NT2/D1 (cell line): ENCODE measurements at regions not wholly inside any gene's neighbourhood (a gene's known extent, or its start where the extent isn't known, plus 50 kb on each side); places are given as distances from the start of the nearest gene placed in this dataset.
"Not testable (repeated sequence)": the region's sequence is repeated elsewhere in the genome, so short reads cannot be mapped to it uniquely, and the experiment has no call there.

ENCODE experiments used
- DNase-seq: peaks from one replicate; pipeline ENCODE4 v3.0.0-alpha.2; 2011; ENCODE audit warnings: low read depth, low spot score
- H3K27me3 ChIP-seq: 2 replicates; pipeline ENCODE4 v1.6.0; 2011; ENCODE audit warnings: mild to moderate bottlenecking; ENCODE audit not compliant: insufficient read length, insufficient read depth
- H3K36me3 ChIP-seq: 2 replicates; pipeline ENCODE4 v1.6.1; 2011; ENCODE audit warnings: mild to moderate bottlenecking, low read length, mixed read lengths; ENCODE audit not compliant: insufficient read depth, insufficient read length
- H3K4me1 ChIP-seq: 2 replicates; pipeline ENCODE4 v1.5.1; 2011; ENCODE audit not compliant: insufficient read depth, insufficient read length
- H3K4me3 ChIP-seq: 2 replicates; pipeline ENCODE4 v1.5.1; 2011; ENCODE audit warnings: low read depth; ENCODE audit not compliant: insufficient read length
- H3K9ac ChIP-seq: 2 replicates; pipeline ENCODE4 v1.6.0; 2011; ENCODE audit warnings: low read depth; ENCODE audit not compliant: insufficient read length
- H3K9me3 ChIP-seq: 2 replicates; pipeline ENCODE4 v1.5.1; 2011; ENCODE audit warnings: mild to moderate bottlenecking, low read length; ENCODE audit not compliant: insufficient read depth
- SUZ12 ChIP-seq: IDR thresholded peaks from 2 replicates; pipeline ENCODE4 v1.6.1; 2011; ENCODE audit not compliant: insufficient read length, insufficient read depth; ENCODE audit errors: extremely low read depth
- YY1 ChIP-seq: IDR thresholded peaks from 2 replicates; pipeline ENCODE4 v1.6.1; 2011; ENCODE audit not compliant: insufficient read length, insufficient read depth
- ZNF274 ChIP-seq: IDR thresholded peaks from 2 replicates; pipeline ENCODE4 v1.6.1; 2011; ENCODE audit warnings: mild to moderate bottlenecking, low read depth, low read length

GRCh38 chr1:108314815-108315214, 70.9 kb upstream of the NBPF4 start:
- TF ChIP-seq ZNF274 (no peak), SUZ12 (no peak), YY1 (no peak)
- no peaks in the 10 kb centered on the region for H3K9me3 ChIP-seq
- H3K4me3 ChIP-seq: no peak overlapping the region
- H3K27me3 ChIP-seq: no peaks in the 10 kb centered on the region
- H3K9ac ChIP-seq: no peak overlapping the region
- H3K36me3 ChIP-seq: no peaks in the 10 kb centered on the region
- H3K4me1 ChIP-seq: no peaks in the 10 kb centered on the region
- no peak for DNase-seq

GRCh38 chr1:108316545-108316944, 72.7 kb upstream of the NBPF4 start:
- no peak for TF ChIP-seq ZNF274
- no peak for TF ChIP-seq YY1
- no peak for TF ChIP-seq SUZ12
- H3K4me1 ChIP-seq: no peaks in the 10 kb centered on the region
- no peak overlapping the region for H3K4me3 ChIP-seq
- H3K9ac ChIP-seq: no peak overlapping the region
- H3K27me3 ChIP-seq: no peaks in the 10 kb centered on the region
- H3K9me3 ChIP-seq: no peaks in the 10 kb centered on the region
- H3K36me3 ChIP-seq: no peaks in the 10 kb centered on the region
- peak; percentile 3 for DNase-seq

- Histone ChIP-seq H3K9me3 (no peaks in the 10 kb centered on the region), H3K4me1 (no peaks in the 10 kb centered on the region), H3K27me3 (no peaks in the 10 kb centered on the region), H3K9ac (no peak overlapping the region), H3K36me3 (no peaks in the 10 kb centered on the region), H3K4me3 (no peak overlapping the region)
- DNase-seq: no peak
- TF ChIP-seq YY1 (no peak), ZNF274 (no peak), SUZ12 (no peak)
These were observed 77.0 kb upstream of the NBPF4 start for GRCh38 chr1:108320849-108321248.

- H3K9me3 ChIP-seq, H3K4me1 ChIP-seq, H3K4me3 ChIP-seq, H3K9ac ChIP-seq, DNase-seq, H3K36me3 ChIP-seq, H3K27me3 ChIP-seq: not testable (repeated sequence)
These were observed 81.5 kb upstream of the NBPF4 start for GRCh38 chr1:108325338-108325737.

GRCh38 chr1:108327534-108328466, 83.9 kb upstream of the NBPF4 start:
- peak; percentile 18 for DNase-seq
- Histone ChIP-seq H3K36me3 (no peaks in the 10 kb centered on the region), H3K9ac (no peak overlapping the region), H3K4me1 (no peaks in the 10 kb centered on the region), H3K27me3 (no peaks in the 10 kb centered on the region), H3K4me3 (no peak overlapping the region), H3K9me3 (no peaks in the 10 kb centered on the region)
- TF ChIP-seq YY1: no peak
- no peak for TF ChIP-seq ZNF274
- TF ChIP-seq SUZ12: no peak

GRCh38 chr1:108345776-108346531, 102.1 kb upstream of the NBPF4 start:
- DNase-seq: no peak
- H3K9ac ChIP-seq: no peak overlapping the region
- H3K9me3 ChIP-seq: no peaks in the 10 kb centered on the region; the same call in 1 of the 2 replicates
- no peaks in the 10 kb centered on the region for H3K36me3 ChIP-seq
- no peaks in the 10 kb centered on the region for H3K27me3 ChIP-seq
- no peak overlapping the region for H3K4me3 ChIP-seq
- TF ChIP-seq ZNF274: no peak
- no peaks in the 10 kb centered on the region for H3K4me1 ChIP-seq

- no peaks in the 10 kb centered on the region for H3K36me3 ChIP-seq
- no peak for DNase-seq
- no peak overlapping the region for H3K9ac ChIP-seq
- no peaks in the 10 kb centered on the region for H3K9me3 ChIP-seq
- H3K27me3 ChIP-seq: no peaks in the 10 kb centered on the region
- no peaks in the 10 kb centered on the region for H3K4me1 ChIP-seq
- no peak overlapping the region for H3K4me3 ChIP-seq
- no peak for TF ChIP-seq SUZ12
- no peak for TF ChIP-seq YY1
- TF ChIP-seq ZNF274: no peak
These were observed 92.3 kb upstream of the NBPF6 start for GRCh38 chr1:108357802-108358201.

- not testable (repeated sequence) for H3K9me3 ChIP-seq, H3K4me1 ChIP-seq, H3K4me3 ChIP-seq, H3K9ac ChIP-seq, H3K36me3 ChIP-seq, DNase-seq, H3K27me3 ChIP-seq
These were observed 69.9 kb upstream of the NBPF6 start for GRCh38 chr1:108380059-108380832.
